Fibroblast of the aortic adventitia (primary cell): ENCODE measurements at regions not wholly inside any gene's neighbourhood (a gene's known extent, or its start where the extent isn't known, plus 50 kb on each side); places are given as distances from the start of the nearest gene placed in this dataset.

ENCODE experiments used
- DNase-seq: peaks from one replicate; pipeline ENCODE4 v3.0.0-alpha.2; 2010; ENCODE audit warnings: low read depth
- H3K4me3 ChIP-seq: 2 replicates; pipeline ENCODE4 v1.5.1; 2011; ENCODE audit warnings: low read depth, mild to moderate bottlenecking, control low read depth, low read length, moderate library complexity
- CTCF ChIP-seq: IDR thresholded peaks from 2 replicates; pipeline ENCODE4 v1.5.1; 2011; ENCODE audit warnings: mild to moderate bottlenecking, low read length, control low read depth, inconsistent platforms; ENCODE audit not compliant: insufficient read depth

- no peak for DNase-seq
- H3K4me3 ChIP-seq = no peak overlapping the region
- no peak for TF ChIP-seq CTCF
These were observed 242.9 kb downstream of the TECRL start for GRCh38 chr4:64166365-64166764.

GRCh38 chr4:64158648-64159326, 250.5 kb downstream of the TECRL start:
- TF ChIP-seq CTCF = peak; percentile 45
- DNase-seq = peak; percentile 37
- H3K4me3 ChIP-seq = no peak overlapping the region

- DNase-seq = no peak
- H3K4me3 ChIP-seq = no peak overlapping the region
- TF ChIP-seq CTCF = no peak
These were observed 251.9 kb downstream of the TECRL start for GRCh38 chr4:64157397-64157796.

GRCh38 chr4:64156253-64156652, 253.0 kb downstream of the TECRL start:
- DNase-seq = no peak
- no peak for TF ChIP-seq CTCF
- no peak overlapping the region for H3K4me3 ChIP-seq

GRCh38 chr4:64146030-64146429, 263.2 kb downstream of the TECRL start:
- no peak for DNase-seq
- no peak for TF ChIP-seq CTCF
- no peak overlapping the region for H3K4me3 ChIP-seq

GRCh38 chr4:64144994-64145393, 264.3 kb downstream of the TECRL start:
- TF ChIP-seq CTCF = no peak
- no peak overlapping the region for H3K4me3 ChIP-seq
- DNase-seq = no peak

GRCh38 chr4:64130907-64131306, 278.3 kb downstream of the TECRL start:
- no peak overlapping the region for H3K4me3 ChIP-seq
- no peak for TF ChIP-seq CTCF
- no peak for DNase-seq
